ENCODE measurements at regions not wholly inside any gene's neighbourhood (a gene's known extent, or its start where the extent isn't known, plus 50 kb on each side); places are given as distances from the start of the nearest gene placed in this dataset.
"Not testable (repeated sequence)": the region's sequence is repeated elsewhere in the genome, so short reads cannot be mapped to it uniquely, and the experiment has no call there.

GRCh38 chr3:74217467-74217866, 397.0 kb downstream of the CNTN3 start:
- no peak for TF ChIP-seq CTCF (conservative IDR thresholded peaks at IDR 0.05; ENCODE audit: low read depth, low read length)
- DNase-seq (ENCODE audit: low read depth): no peak
- H3K4me3 ChIP-seq (ENCODE audit: low read length): no peak overlapping the region

DNA sequence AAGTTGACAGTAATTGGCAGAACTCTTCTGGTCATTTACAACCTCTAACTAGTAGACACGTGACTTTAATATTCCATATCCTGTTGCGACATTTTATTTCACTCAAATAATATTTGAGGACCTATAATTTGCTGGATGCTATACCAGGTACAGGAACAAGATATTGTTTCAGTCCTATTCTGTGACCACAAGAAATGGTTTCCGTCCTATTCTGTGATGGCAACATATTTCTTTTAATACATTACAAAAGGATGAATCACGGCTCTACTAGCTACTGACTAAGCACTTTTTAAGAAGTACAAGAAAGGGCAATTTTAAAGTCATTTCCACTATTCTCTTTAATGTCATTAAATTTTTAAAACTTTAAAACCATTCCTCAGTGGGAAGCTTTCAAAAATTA, 400.2 kb downstream of the CNTN3 start:
- DNase-seq (ENCODE audit: low read depth): no peak
- no peak overlapping the region for H3K4me3 ChIP-seq (ENCODE audit: low read length)
- TF ChIP-seq CTCF (conservative IDR thresholded peaks at IDR 0.05; ENCODE audit: low read depth, low read length): no peak

- TF ChIP-seq CTCF (conservative IDR thresholded peaks at IDR 0.05; ENCODE audit: low read depth, low read length): no peak
- no peak overlapping the region for H3K4me3 ChIP-seq (ENCODE audit: low read length)
- DNase-seq (ENCODE audit: low read depth): no peak
Observed at GRCh38 chr3:74210739-74211138, 403.7 kb downstream of the CNTN3 start.

GRCh38 chr3:74200952-74201351, 413.5 kb downstream of the CNTN3 start:
- no peak for TF ChIP-seq CTCF (conservative IDR thresholded peaks at IDR 0.05; ENCODE audit: low read depth, low read length)
- H3K4me3 ChIP-seq (ENCODE audit: low read length): no peak overlapping the region
- DNase-seq (ENCODE audit: low read depth): no peak

DNA sequence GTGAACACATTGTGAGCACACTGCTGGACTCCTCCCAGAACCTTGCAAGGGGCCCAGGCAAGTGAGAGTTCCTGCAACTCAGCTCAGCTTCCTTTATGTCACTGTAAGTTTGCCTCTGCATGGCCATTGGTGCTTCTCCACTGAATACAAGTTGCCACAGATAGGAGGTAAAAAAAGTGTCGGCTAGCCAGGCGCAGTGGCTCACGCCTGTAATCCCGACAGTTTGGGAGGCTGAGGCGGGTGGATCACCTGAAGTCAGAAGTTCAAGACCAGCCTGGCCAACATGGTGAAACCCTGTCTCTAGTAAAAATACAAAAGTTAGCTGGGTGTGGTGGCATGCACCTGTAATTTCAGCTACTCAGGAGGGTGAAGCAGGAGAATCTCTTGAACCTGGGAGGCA, 435.8 kb downstream of the CNTN3 start:
- DNase-seq (ENCODE audit: low read depth); H3K4me3 ChIP-seq (ENCODE audit: low read length): not testable (repeated sequence)

DNA sequence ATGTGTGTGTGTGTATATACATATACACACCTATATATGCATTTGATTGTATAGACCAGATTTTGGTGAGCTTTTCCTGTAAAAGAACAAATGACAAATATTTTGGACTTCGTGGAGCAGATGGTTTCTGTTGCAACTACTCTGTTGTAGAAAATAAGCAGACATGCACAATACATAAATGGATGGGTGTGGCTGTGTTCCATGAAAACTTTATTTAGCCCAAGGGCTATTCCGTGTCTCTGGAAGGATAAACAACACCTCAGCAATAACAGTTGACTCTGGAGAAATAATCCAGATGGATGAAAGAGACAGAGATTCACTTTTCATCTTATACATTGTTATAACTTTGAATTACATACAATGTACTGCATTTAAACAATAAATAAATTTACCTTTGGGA, 441.4 kb downstream of the CNTN3 start:
- H3K4me3 ChIP-seq (ENCODE audit: low read length): no peak overlapping the region
- TF ChIP-seq CTCF (conservative IDR thresholded peaks at IDR 0.05; ENCODE audit: low read depth, low read length): no peak
- no peak for DNase-seq (ENCODE audit: low read depth)

- H3K4me3 ChIP-seq (ENCODE audit: low read length): no peak overlapping the region
- DNase-seq (ENCODE audit: low read depth): no peak
- no peak for TF ChIP-seq CTCF (conservative IDR thresholded peaks at IDR 0.05; ENCODE audit: low read depth, low read length)
Observed at GRCh38 chr3:74167926-74168325, 446.5 kb downstream of the CNTN3 start.

DNA sequence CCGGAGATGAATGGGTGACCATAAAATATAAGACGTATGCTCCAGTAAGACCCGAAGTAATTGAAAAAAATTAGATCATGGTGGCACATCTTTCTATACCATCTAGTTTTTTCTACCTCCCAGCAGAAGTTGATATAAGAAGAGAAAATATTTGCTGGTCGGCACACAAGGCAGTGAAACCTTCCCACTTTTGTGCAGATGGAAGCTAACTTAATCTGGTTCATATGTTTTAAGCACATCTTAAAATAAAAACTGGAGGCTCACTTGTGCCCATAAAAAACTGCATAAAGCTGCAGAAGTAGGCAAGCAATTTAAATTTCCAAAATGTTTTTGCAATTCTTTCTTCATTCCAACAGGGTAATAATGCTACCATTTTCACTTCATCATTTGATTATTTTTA, 449.2 kb downstream of the CNTN3 start:
- DNase-seq (ENCODE audit: low read depth): no peak
- no peak for TF ChIP-seq CTCF (conservative IDR thresholded peaks at IDR 0.05; ENCODE audit: low read depth, low read length)
- H3K4me3 ChIP-seq (ENCODE audit: low read length): no peak overlapping the region
